ENCODE measurements at regions not wholly inside any gene's neighbourhood (a gene's known extent, or its start where the extent isn't known, plus 50 kb on each side); places are given as distances from the start of the nearest gene placed in this dataset.
A peak's percentile ranks its signal among the peaks of the same experiment; 100 is the strongest.

- FAIRE-seq, result no peak
- no peak for DNase-seq (ENCODE audit: low spot score in 2 of 2)
Observed at GRCh38 chr12:124435806-124436345, 131.5 kb downstream of the NCOR2 start.

- DNase-seq (ENCODE audit: low spot score in 2 of 2) (no peak), FAIRE-seq (no peak)
Observed at GRCh38 chr12:124434951-124435805, 132.2 kb downstream of the NCOR2 start.

- no peak for FAIRE-seq
- DNase-seq (ENCODE audit: low spot score in 2 of 2), result no peak
Observed at GRCh38 chr12:124434354-124434753, 133.1 kb downstream of the NCOR2 start.

- FAIRE-seq (no peak), DNase-seq (ENCODE audit: low spot score in 2 of 2) (no peak)
Observed at GRCh38 chr12:124433879-124434278, 133.5 kb downstream of the NCOR2 start.

- FAIRE-seq, result no peak
- no peak for DNase-seq (ENCODE audit: low spot score in 2 of 2)
Observed at GRCh38 chr12:124433147-124433874, 134.1 kb downstream of the NCOR2 start.

- DNase-seq (ENCODE audit: low spot score in 2 of 2), result no peak
- FAIRE-seq, result no peak
Observed at GRCh38 chr12:124432376-124432775, 135.0 kb downstream of the NCOR2 start.

GRCh38 chr12:124431971-124432370 lies 135.4 kb downstream of the NCOR2 start:
- no peak for DNase-seq (ENCODE audit: low spot score in 2 of 2)

GRCh38 chr12:124430491-124430890 lies 135.6 kb downstream of the RFLNA start:
- no peak for DNase-seq (ENCODE audit: low spot score in 2 of 2)
- no peak for FAIRE-seq

More at GRCh38 chr12:124431971-124432370, 135.4 kb downstream of the NCOR2 start:
- FAIRE-seq, result no peak

- no peak for DNase-seq (ENCODE audit: low spot score in 2 of 2)
- no peak for FAIRE-seq
Observed at GRCh38 chr12:124429535-124429934, 134.6 kb downstream of the RFLNA start.

- no peak for DNase-seq (ENCODE audit: low spot score in 2 of 2)
- FAIRE-seq, result no peak
Observed at GRCh38 chr12:124428792-124429281, 133.9 kb downstream of the RFLNA start.

- FAIRE-seq (no peak), DNase-seq (ENCODE audit: low spot score in 2 of 2) (no peak)
Observed at GRCh38 chr12:124428136-124428791, 133.4 kb downstream of the RFLNA start.

GRCh38 chr12:124426594-124427555 lies 132.0 kb downstream of the RFLNA start:
- FAIRE-seq (no peak), DNase-seq (ENCODE audit: low spot score in 2 of 2) (no peak)

- FAIRE-seq (no peak), DNase-seq (ENCODE audit: low spot score in 2 of 2) (no peak)
Observed at GRCh38 chr12:124425667-124426066, 130.8 kb downstream of the RFLNA start.

GRCh38 chr12:124424516-124424905 lies 129.6 kb downstream of the RFLNA start:
- DNase-seq (ENCODE audit: low spot score in 2 of 2), result no peak
- FAIRE-seq, result no peak

GRCh38 chr12:124423761-124424515 lies 129.0 kb downstream of the RFLNA start:
- DNase-seq (ENCODE audit: low spot score in 2 of 2) (no peak), FAIRE-seq (no peak)

GRCh38 chr12:124422570-124423523 lies 128.0 kb downstream of the RFLNA start:
- DNase-seq (ENCODE audit: low spot score in 2 of 2) (peak; percentile 84 to 89), FAIRE-seq (no peak)

GRCh38 chr12:124422142-124422569 lies 127.3 kb downstream of the RFLNA start:
- no peak for FAIRE-seq
- no peak for DNase-seq (ENCODE audit: low spot score in 2 of 2)

Measured in frontal cortex (tissue), 3 donors.